Sigmoid colon (tissue), 4 donors: ENCODE measurements at regions not wholly inside any gene's neighbourhood (a gene's known extent, or its start where the extent isn't known, plus 50 kb on each side); places are given as distances from the start of the nearest gene placed in this dataset.

Experiments used
- CTCF ChIP-seq, 4 experiments: fragments of 450-650 bp in 3 of 4; fragments of 200-600 bp in 1 of 4; IDR thresholded peaks; one replicate each; pipeline ENCODE4 v1.5.1; 2016 to 2019; ENCODE audit warnings: antibody characterized with exemption in 4 of 4, mild to moderate bottlenecking in 3 of 4, moderate library complexity in 2 of 4
- POLR2AphosphoS5 ChIP-seq, 4 donors: sonication (generic); formaldehyde crosslinking; IDR thresholded peaks; one replicate each; pipeline ENCODE4 v1.6.1; 2017; ENCODE audit warnings: antibody characterized with exemption in 4 of 4

GRCh38 chrX:121307449-121307848 is 260.0 kb downstream of the GLUD2 start:
- TF ChIP-seq POLR2AphosphoS5 (IDR thresholded peaks at IDR 0.05) (no peak), CTCF (IDR thresholded peaks at IDR 0.05) (no peak)
